ENCODE measurements at regions not wholly inside any gene's neighbourhood (a gene's known extent, or its start where the extent isn't known, plus 50 kb on each side); places are given as distances from the start of the nearest gene placed in this dataset.

GRCh38 chr2:172373766-172374165, 53.6 kb upstream of the ITGA6 start:
- H3K4me3 ChIP-seq (ENCODE audit: low read depth, low read length) = no peak overlapping the region
- TF ChIP-seq CTCF (conservative IDR thresholded peaks at IDR 0.05; ENCODE audit: low read depth, low read length) = no peak
- peak; percentile 5 for DNase-seq (ENCODE audit: low read depth)

GRCh38 chr2:172374318-172375240, 52.8 kb upstream of the ITGA6 start:
- no peak overlapping the region for H3K4me3 ChIP-seq (ENCODE audit: low read depth, low read length)
- no peak for TF ChIP-seq CTCF (conservative IDR thresholded peaks at IDR 0.05; ENCODE audit: low read depth, low read length)
- no peak for DNase-seq (ENCODE audit: low read depth)

- H3K4me3 ChIP-seq (ENCODE audit: low read depth, low read length) = no peak overlapping the region
- DNase-seq (ENCODE audit: low read depth) = peak; percentile 20
- no peak for TF ChIP-seq CTCF (conservative IDR thresholded peaks at IDR 0.05; ENCODE audit: low read depth, low read length)
Measured at GRCh38 chr2:172375251-172375650, 52.1 kb upstream of the ITGA6 start.

GRCh38 chr2:172376016-172376415, 51.4 kb upstream of the ITGA6 start:
- H3K4me3 ChIP-seq (ENCODE audit: low read depth, low read length) = no peak overlapping the region
- DNase-seq (ENCODE audit: low read depth) = no peak
- TF ChIP-seq CTCF (conservative IDR thresholded peaks at IDR 0.05; ENCODE audit: low read depth, low read length) = no peak

GRCh38 chr2:172376505-172377125, 50.8 kb upstream of the ITGA6 start:
- no peak overlapping the region for H3K4me3 ChIP-seq (ENCODE audit: low read depth, low read length)
- TF ChIP-seq CTCF (conservative IDR thresholded peaks at IDR 0.05; ENCODE audit: low read depth, low read length) = no peak
- no peak for DNase-seq (ENCODE audit: low read depth)

GRCh38 chr2:172377408-172377807, 50.0 kb upstream of the ITGA6 start:
- TF ChIP-seq CTCF (conservative IDR thresholded peaks at IDR 0.05; ENCODE audit: low read depth, low read length) = no peak
- DNase-seq (ENCODE audit: low read depth) = no peak
- H3K4me3 ChIP-seq (ENCODE audit: low read depth, low read length) = no peak overlapping the region

All from choroid plexus epithelial cell (primary cell).